ENCODE measurements at regions not wholly inside any gene's neighbourhood (a gene's known extent, or its start where the extent isn't known, plus 50 kb on each side); places are given as distances from the start of the nearest gene placed in this dataset.

DNA sequence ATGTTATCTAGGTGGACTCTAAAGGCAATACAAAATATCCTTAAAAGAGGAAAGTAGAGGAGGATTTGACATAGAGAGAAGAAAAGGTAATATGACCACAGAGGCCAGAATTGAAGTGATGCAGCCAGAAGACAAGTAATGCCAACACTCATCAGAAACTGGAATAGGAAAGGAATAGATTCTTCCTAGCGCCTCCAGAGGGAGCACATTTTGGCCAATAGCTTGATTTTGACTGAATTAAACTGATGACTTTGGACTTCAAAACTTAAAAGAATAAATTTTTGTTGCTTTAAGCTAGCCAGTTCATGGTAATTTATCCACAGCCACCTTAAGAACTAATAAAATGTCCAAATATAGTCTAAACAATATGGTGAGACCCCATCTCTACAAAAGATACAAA, 1921.9 kb downstream of the OLFM4 start:
- in situ Hi-C loops (cut with HindIII; ENCODE audit: low sequenced_read_pairs) = no loop called here
- no peak overlapping the region for H3K4me3 ChIP-seq (ENCODE audit: low read depth, low read length)
- DNase-seq (ENCODE audit: low read depth) = no peak
- TF ChIP-seq, protein P1, sequence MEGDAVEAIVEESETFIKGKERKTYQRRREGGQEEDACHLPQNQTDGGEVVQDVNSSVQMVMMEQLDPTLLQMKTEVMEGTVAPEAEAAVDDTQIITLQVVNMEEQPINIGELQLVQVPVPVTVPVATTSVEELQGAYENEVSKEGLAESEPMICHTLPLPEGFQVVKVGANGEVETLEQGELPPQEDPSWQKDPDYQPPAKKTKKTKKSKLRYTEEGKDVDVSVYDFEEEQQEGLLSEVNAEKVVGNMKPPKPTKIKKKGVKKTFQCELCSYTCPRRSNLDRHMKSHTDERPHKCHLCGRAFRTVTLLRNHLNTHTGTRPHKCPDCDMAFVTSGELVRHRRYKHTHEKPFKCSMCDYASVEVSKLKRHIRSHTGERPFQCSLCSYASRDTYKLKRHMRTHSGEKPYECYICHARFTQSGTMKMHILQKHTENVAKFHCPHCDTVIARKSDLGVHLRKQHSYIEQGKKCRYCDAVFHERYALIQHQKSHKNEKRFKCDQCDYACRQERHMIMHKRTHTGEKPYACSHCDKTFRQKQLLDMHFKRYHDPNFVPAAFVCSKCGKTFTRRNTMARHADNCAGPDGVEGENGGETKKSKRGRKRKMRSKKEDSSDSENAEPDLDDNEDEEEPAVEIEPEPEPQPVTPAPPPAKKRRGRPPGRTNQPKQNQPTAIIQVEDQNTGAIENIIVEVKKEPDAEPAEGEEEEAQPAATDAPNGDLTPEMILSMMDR (IDR thresholded peaks at IDR 0.05; ENCODE audit: low read depth, low read length, missing control alignments) = no peak

DNA sequence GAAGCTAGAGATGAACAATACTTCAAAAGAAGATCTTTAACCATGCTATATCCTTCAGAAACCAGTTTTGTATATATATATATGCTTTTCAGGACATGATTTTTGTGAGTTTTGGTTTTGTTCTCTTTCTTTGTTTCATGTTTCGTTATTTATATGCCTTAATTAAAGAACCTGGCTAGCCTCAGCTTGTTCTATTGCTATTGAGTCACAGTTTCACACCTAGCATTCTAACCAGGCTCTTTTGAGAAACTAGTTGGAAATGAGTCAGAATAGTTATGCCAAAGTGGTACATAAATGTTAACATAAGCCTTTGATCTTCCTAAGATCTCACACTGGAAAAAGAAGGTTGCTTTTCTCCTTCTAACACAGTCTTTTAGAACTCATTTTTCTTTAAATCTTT, 1925.2 kb downstream of the OLFM4 start:
- no peak for DNase-seq (ENCODE audit: low read depth)
- in situ Hi-C loops (cut with HindIII; ENCODE audit: low sequenced_read_pairs) = no loop called here
- TF ChIP-seq, protein P1 (IDR thresholded peaks at IDR 0.05; ENCODE audit: low read depth, low read length, missing control alignments) = no peak
- H3K4me3 ChIP-seq (ENCODE audit: low read depth, low read length) = no peak overlapping the region

DNA sequence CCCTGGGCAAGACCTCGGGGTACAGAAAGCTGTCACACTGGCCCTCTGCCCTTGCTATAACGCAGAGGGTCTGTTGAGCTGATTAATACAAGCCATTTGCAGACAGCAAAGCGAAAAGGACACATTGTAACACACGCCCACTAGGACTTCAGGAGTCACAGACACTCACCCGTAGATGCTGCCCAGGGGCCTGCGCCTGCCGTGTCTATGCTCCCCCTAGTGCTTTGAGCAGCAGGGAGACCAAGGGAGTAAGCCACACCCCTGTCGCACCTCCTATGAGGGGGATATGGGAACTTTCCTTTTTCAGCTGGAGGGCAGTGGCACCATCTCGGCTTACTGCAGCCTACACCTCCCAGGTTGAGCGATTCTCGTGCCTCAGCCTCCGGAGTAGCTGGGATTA, 1930.2 kb downstream of the OLFM4 start:
- TF ChIP-seq, protein P1 (IDR thresholded peaks at IDR 0.05; ENCODE audit: low read depth, low read length, missing control alignments) = no peak
- in situ Hi-C loops (cut with HindIII; ENCODE audit: low sequenced_read_pairs) = no loop called here
- H3K4me3 ChIP-seq (ENCODE audit: low read depth, low read length) = no peak overlapping the region
- DNase-seq (ENCODE audit: low read depth) = no peak

DNA sequence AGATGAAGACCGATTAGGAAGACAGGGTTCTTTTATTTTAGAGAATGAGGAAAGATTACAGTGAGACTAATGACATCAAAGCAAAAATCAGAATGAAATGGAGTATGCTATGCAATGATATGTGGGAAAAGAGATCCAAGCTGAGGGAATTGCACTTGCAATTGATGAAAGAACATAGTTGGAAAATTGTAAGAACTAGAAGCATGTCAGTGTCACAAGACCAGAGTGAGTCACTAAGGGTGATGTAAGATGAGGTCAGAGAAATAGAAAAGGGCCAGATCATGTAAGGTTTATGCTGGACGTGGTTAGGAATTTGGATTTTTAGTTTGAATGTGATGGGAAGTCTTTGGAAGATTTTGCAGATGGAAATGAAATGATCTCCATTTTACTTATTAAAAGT, 1937.3 kb downstream of the OLFM4 start:
- TF ChIP-seq, protein P1 (IDR thresholded peaks at IDR 0.05; ENCODE audit: low read depth, low read length, missing control alignments) = no peak
- DNase-seq (ENCODE audit: low read depth) = peak; percentile 3
- H3K4me3 ChIP-seq (ENCODE audit: low read depth, low read length) = no peak overlapping the region
- in situ Hi-C loops (cut with HindIII; ENCODE audit: low sequenced_read_pairs) = no loop called here

DNA sequence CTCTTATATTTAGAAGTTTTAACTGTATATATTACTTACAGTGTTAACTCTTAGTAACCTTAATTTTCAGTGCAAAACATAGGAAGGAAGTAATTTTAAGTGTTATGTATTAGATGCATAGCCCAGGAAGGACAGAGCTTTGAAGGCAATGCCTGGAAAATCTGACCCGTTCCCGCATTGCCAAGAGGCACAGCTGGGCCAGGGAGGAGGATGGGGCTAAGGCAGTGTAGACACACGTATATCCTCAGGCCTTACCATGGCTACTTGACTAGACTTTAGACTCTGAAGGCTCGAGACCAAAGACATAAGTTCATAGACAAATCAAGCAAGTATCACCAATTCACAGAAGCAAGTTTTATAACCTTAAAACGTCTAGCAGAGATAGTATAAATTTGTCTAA, 1944.2 kb downstream of the OLFM4 start:
- TF ChIP-seq, protein P1 (IDR thresholded peaks at IDR 0.05; ENCODE audit: low read depth, low read length, missing control alignments) = no peak
- no peak for DNase-seq (ENCODE audit: low read depth)
- in situ Hi-C loops (cut with HindIII; ENCODE audit: low sequenced_read_pairs) = no loop called here
- no peak overlapping the region for H3K4me3 ChIP-seq (ENCODE audit: low read depth, low read length)

DNA sequence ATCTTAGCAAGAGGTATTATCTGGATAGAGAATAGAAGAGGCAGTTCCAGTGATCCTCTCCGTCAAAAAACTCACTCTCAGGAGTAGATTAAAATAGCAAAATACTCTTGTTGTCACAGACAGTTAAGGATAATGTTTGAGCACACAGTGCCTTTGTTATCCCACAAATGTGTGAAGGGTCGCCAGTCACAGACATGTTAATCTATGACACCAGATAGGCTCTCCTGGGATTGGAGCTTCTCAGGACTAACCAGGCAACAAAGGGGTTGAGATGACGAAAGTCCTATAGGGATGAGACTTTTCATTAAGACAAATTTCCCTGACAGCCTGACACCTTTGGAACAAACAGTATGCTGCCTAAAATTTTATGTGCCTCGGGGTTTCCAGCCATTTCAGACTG, 1947.1 kb downstream of the OLFM4 start:
- TF ChIP-seq, protein P1 (IDR thresholded peaks at IDR 0.05; ENCODE audit: low read depth, low read length, missing control alignments) = no peak
- no peak overlapping the region for H3K4me3 ChIP-seq (ENCODE audit: low read depth, low read length)
- DNase-seq (ENCODE audit: low read depth) = no peak
- in situ Hi-C loops (cut with HindIII; ENCODE audit: low sequenced_read_pairs) = no loop called here

DNA sequence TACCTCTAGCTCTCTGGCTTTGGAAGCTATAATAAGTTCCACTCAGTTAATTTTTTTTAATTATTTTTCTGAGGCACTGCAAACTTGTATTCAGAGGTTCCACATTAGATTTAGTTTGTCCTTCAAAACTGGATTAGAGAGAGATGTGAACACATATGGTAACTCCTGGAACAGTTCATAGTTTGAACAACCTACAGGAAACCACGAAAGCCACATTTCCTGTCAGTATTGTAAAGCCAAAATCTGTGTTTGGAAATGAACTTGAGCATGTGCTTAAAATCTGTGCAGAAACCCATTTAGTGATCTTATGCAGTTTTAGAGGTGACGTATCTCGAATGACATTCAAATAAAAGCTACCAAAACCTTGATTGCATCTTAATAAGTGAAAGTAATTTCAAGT, 1952.0 kb downstream of the OLFM4 start:
- TF ChIP-seq, protein P1 (IDR thresholded peaks at IDR 0.05; ENCODE audit: low read depth, low read length, missing control alignments) = no peak
- H3K4me3 ChIP-seq (ENCODE audit: low read depth, low read length) = no peak overlapping the region
- peak; percentile 45 for DNase-seq (ENCODE audit: low read depth)
- in situ Hi-C loops (cut with HindIII; ENCODE audit: low sequenced_read_pairs) = no loop called here
